Aorta (tissue), 5 donors: ENCODE measurements at regions not wholly inside any gene's neighbourhood (a gene's known extent, or its start where the extent isn't known, plus 50 kb on each side); places are given as distances from the start of the nearest gene placed in this dataset.

Experiments used
- ATAC-seq: fragments of 200-7000 bp; cut with Tn5 transposase; one replicate; pipeline ENCODE4 v1.9.1; 2022; ENCODE audit warnings: moderate library complexity; ENCODE audit not compliant: low FRiP score
- DNase-seq, 2 donors: peaks; one replicate each; pipeline ENCODE4 v3.0.0-alpha.2; 2020
- H3K27ac ChIP-seq, 2 donors: one replicate each; pipeline ENCODE4 v1.5.1; 2013; ENCODE audit warnings: low read length in 2 of 2, mild to moderate bottlenecking in 2 of 2, moderate library complexity in 2 of 2, control low read depth in 1 of 2, inconsistent platforms in 1 of 2, low read depth in 1 of 2
- H3K27me3 ChIP-seq, 2 donors: one replicate each; pipeline ENCODE4 v1.6.1; 2013; ENCODE audit warnings: control low read depth in 1 of 2, low read length in 1 of 2, mild to moderate bottlenecking in 1 of 2, moderate library complexity in 1 of 2; ENCODE audit not compliant: insufficient read depth in 2 of 2, control insufficient read depth in 1 of 2
- H3K36me3 ChIP-seq, 2 donors: one replicate each; pipeline ENCODE4 v1.6.1; 2013; ENCODE audit warnings: control low read depth in 1 of 2, low read length in 1 of 2, mild to moderate bottlenecking in 1 of 2; ENCODE audit not compliant: insufficient read depth in 2 of 2, control insufficient read depth in 1 of 2
- H3K4me1 ChIP-seq, 2 donors: one replicate each; pipeline ENCODE4 v1.6.1; 2013; ENCODE audit warnings: low read length in 2 of 2, control low read depth in 1 of 2, mild to moderate bottlenecking in 1 of 2, moderate library complexity in 1 of 2; ENCODE audit not compliant: insufficient read depth in 2 of 2, control insufficient read depth in 1 of 2
- H3K4me3 ChIP-seq, 2 donors: one replicate each; pipeline ENCODE4 v1.5.1; 2013; ENCODE audit warnings: low read length in 2 of 2, control low read depth in 1 of 2, mild to moderate bottlenecking in 1 of 2
- H3K9me3 ChIP-seq: one replicate; pipeline ENCODE4 v1.6.1; 2013; ENCODE audit warnings: mild to moderate bottlenecking, low read length; ENCODE audit not compliant: control insufficient read depth
- WGBS, 2 donors: extraction: QIAGEN DNeasy Blood & Tissue Kit; methylation state at CpG; one replicate each; pipeline ENCODE4 v1.1.7; 2013; 5-methylcytosine and 5-hydroxymethylcytosine counted together
- intact Hi-C, 2 donors: fragments of 100-400 bp; cut with DNase I; formaldehyde crosslinking; loops; one replicate each; pipeline versions ENCODE4 v1.14.2 to v1.15.0; 2022
- donor health status: healthy with polysubstance abuse.
- donor health status: Bipolar disorder and iron deficiency.
- donor health status: DM: no; HTN: no; CAD: no.
- donor health status: DM: no; HTN: no; CAD: no.
- donor health status: DM: yes; HTN: yes; CAD: no.

DNA sequence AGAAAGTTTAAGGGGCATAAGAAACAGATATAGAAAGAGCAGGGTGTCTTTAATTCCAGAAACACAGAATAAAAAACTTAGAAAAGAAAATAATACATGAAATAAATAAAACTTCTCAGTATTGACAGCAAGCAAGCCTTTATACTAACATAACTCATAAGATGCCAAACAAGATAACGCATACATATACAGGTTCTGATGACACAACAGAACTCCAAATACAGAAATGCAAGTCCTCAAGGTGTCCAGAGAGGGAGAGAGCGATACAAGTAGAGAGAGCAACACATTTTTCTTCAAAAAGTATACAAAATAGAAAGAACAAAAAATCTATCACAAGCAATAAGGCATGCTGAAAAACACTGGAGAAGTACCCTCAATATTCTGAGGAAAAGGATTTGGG, 314.6 kb upstream of the POM121L12 start:
- H3K27ac ChIP-seq: no peak overlapping the region

GRCh38 chr7:52719677-52720076, 315.8 kb upstream of the POM121L12 start:
- DNase-seq: no peak
- no peaks in the 10 kb centered on the region for H3K4me1 ChIP-seq
- 16 to 19% methylated on average over 3 of the region's 3 CpGs for WGBS, 2 donors
- intact Hi-C loops: no loop called here
- H3K4me3 ChIP-seq: no peak overlapping the region
- H3K27me3 ChIP-seq: no peaks in the 10 kb centered on the region
- no peaks in the 10 kb centered on the region for H3K9me3 ChIP-seq
- ATAC-seq: no peak
- no peak overlapping the region for H3K27ac ChIP-seq
- H3K36me3 ChIP-seq: no peaks in the 10 kb centered on the region

More for the DNA sequence above, 314.6 kb upstream of the POM121L12 start:
- intact Hi-C loops: no loop called here
- Histone ChIP-seq H3K4me1 (no peaks in the 10 kb centered on the region), H3K4me3 (no peak overlapping the region), H3K36me3 (no peaks in the 10 kb centered on the region), H3K9me3 (no peaks in the 10 kb centered on the region), H3K27me3 (no peaks in the 10 kb centered on the region)
- ATAC-seq: no peak
- DNase-seq: no peak
- 97 to 98% methylated on average over 2 of the region's 2 CpGs for WGBS, 2 donors

GRCh38 chr7:52715701-52716100, 319.7 kb upstream of the POM121L12 start:
- no peaks in the 10 kb centered on the region for H3K4me1 ChIP-seq
- no peak overlapping the region for H3K4me3 ChIP-seq
- no peak overlapping the region for H3K27ac ChIP-seq
- ATAC-seq (no peak), DNase-seq (no peak)
- H3K36me3 ChIP-seq: no peaks in the 10 kb centered on the region
- intact Hi-C loops: no loop called here
- 95 to 98% methylated on average over 7 of the region's 7 CpGs for WGBS, 2 donors
- no peaks in the 10 kb centered on the region for H3K27me3 ChIP-seq
- H3K9me3 ChIP-seq: peaks cover 2% of the 10 kb centered on the region

- intact Hi-C loops: no loop called here
- DNase-seq (no peak), ATAC-seq (no peak)
- H3K4me1 ChIP-seq: no peaks in the 10 kb centered on the region
- no peaks in the 10 kb centered on the region for H3K27me3 ChIP-seq
- peaks cover 4% of the 10 kb centered on the region for H3K9me3 ChIP-seq
- no peak overlapping the region for H3K4me3 ChIP-seq
- H3K27ac ChIP-seq: no peak overlapping the region
- H3K36me3 ChIP-seq: no peaks in the 10 kb centered on the region
- 45 to 94% methylated on average over 2 of the region's 2 CpGs for WGBS, 2 donors
These were observed 322.5 kb upstream of the POM121L12 start for GRCh38 chr7:52712938-52713337.

DNA sequence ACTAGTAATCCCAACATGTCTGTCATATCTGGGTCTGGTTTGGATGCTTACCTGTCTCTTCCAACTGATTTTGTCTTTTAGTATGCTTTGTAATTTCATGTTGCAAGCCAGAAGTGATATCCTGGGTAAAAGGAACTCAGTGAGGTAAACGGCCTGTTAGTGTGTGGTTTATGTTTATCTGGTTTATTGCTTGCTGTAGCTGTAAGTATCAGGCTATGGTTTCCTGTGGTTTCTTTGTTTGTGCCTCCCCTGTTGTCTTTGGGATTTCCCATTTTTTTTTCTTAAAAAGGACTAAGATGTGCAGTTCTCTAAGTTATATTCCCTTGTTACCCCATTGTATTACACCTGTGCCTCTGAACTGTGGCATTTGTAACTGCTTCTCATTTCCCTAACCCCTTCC, 323.5 kb upstream of the POM121L12 start:
- DNase-seq (no peak), ATAC-seq (no peak)
- Histone ChIP-seq H3K27me3 (no peaks in the 10 kb centered on the region), H3K27ac (no peak overlapping the region), H3K36me3 (no peaks in the 10 kb centered on the region), H3K9me3 (peaks cover 4% of the 10 kb centered on the region), H3K4me3 (no peak overlapping the region), H3K4me1 (no peaks in the 10 kb centered on the region)
- 64 to 70% methylated on average over 1 of the region's 1 CpG for WGBS, 2 donors
- intact Hi-C loops: no loop called here

DNA sequence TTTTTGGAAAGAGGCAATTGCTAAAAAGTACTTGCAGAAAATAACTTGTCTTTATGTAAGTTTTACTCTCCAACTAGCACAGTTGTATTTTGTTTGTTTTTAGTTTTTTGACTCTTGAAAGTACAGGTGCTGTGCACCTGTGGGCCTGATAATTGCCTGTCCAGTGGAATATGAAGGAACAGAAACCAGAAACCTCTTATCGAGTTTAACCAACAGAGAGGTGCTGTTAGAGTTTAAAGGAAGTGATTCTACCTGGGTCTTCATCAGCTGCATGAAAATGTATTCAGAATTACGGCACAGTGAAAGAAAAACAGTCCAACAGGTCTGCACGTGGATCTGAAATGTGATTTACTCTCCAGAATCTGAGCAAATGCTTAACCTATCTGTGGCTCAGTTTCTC, 326.6 kb upstream of the POM121L12 start:
- 87% methylated on average over 3 of the region's 3 CpGs for WGBS, 2 donors
- no peaks in the 10 kb centered on the region for H3K36me3 ChIP-seq
- ATAC-seq (no peak), DNase-seq (no peak)
- intact Hi-C loops: no loop called here
- H3K27me3 ChIP-seq: no peaks in the 10 kb centered on the region
- H3K4me3 ChIP-seq: no peak overlapping the region
- H3K27ac ChIP-seq: no peak overlapping the region
- no peaks in the 10 kb centered on the region for H3K4me1 ChIP-seq
- H3K9me3 ChIP-seq: peaks cover 4% of the 10 kb centered on the region

- WGBS, 2 donors: 89 to 94% methylated on average over 2 of the region's 2 CpGs
- ATAC-seq (no peak), DNase-seq (no peak)
- Histone ChIP-seq H3K36me3 (no peaks in the 10 kb centered on the region), H3K27ac (no peak overlapping the region), H3K27me3 (no peaks in the 10 kb centered on the region), H3K4me3 (no peak overlapping the region), H3K9me3 (peaks cover 1% of the 10 kb centered on the region), H3K4me1 (no peaks in the 10 kb centered on the region)
- intact Hi-C loops: no loop called here
These were observed 329.7 kb upstream of the POM121L12 start for GRCh38 chr7:52705768-52706167.

- 43 to 83% methylated on average over 2 of the region's 2 CpGs for WGBS, 2 donors
- Histone ChIP-seq H3K4me1 (no peaks in the 10 kb centered on the region), H3K27me3 (no peaks in the 10 kb centered on the region), H3K9me3 (no peaks in the 10 kb centered on the region), H3K27ac (no peak overlapping the region), H3K4me3 (no peak overlapping the region), H3K36me3 (no peaks in the 10 kb centered on the region)
- intact Hi-C loops: no loop called here
- ATAC-seq (no peak), DNase-seq (no peak)
These were observed 335.1 kb upstream of the POM121L12 start for GRCh38 chr7:52700349-52700748.

DNA sequence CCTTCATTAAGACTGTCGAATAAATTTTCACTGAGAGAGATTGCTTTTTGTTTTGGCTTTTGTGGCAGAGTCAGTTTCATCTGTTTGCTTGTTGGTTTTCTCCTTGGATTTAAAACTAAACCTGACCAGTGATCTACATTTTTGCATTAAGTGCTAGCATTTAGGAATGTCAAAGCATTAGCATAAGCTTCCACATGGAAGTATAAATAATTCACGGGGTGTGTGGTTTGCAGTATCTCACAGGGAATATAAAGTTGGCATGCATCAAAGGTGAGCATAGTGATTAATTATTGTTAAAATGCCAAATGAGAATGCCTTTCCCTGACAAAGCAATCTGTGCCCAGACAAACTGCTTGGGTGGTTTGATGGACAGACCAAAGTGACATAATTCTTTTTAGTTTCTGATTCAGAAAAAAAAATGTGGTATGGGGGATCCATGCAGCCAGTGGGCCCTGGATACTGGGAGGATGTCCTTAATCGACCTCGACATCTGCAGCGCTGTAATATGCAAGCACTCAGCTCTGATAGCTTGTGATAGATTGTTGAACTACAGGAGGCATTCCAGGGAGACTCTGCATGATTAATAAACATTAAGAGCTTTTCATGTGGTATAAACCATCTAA, 339.3 kb upstream of the POM121L12 start:
- Histone ChIP-seq H3K4me1 (no peaks in the 10 kb centered on the region), H3K27me3 (no peaks in the 10 kb centered on the region), H3K36me3 (no peaks in the 10 kb centered on the region), H3K4me3 (no peak overlapping the region), H3K27ac (no peak overlapping the region), H3K9me3 (no peaks in the 10 kb centered on the region)
- DNase-seq: no peak
- ATAC-seq: no peak
- intact Hi-C loops: no loop called here
- WGBS, 2 donors: 37 to 66% methylated on average over 5 of the region's 5 CpGs
